ENCODE measurements at regions not wholly inside any gene's neighbourhood (a gene's known extent, or its start where the extent isn't known, plus 50 kb on each side); places are given as distances from the start of the nearest gene placed in this dataset.

GRCh38 chr6:44624936-44625573, 237.5 kb downstream of the CDC5L start:
- Histone ChIP-seq H3K27ac (no peak overlapping the region), H3K27me3 (no peaks in the 10 kb centered on the region), H3K9me3 (no peaks in the 10 kb centered on the region), H3K4me3 (no peak overlapping the region), H3K36me3 (no peaks in the 10 kb centered on the region), H3K9ac (ENCODE audit: low read depth in 2 of 2, low read length in 2 of 2) (no peak overlapping the region), H3K4me1 (peaks cover 4% of the 10 kb centered on the region)
- intact Hi-C loops (cut with DNase I), result no loop called here
- no peak for DNase-seq
- TF ChIP-seq CTCF (IDR thresholded peaks at IDR 0.05), result no peak

GRCh38 chr6:44625996-44626395, 238.5 kb downstream of the CDC5L start:
- peaks cover 4% of the 10 kb centered on the region for H3K4me1 ChIP-seq
- no peak for DNase-seq
- intact Hi-C loops (cut with DNase I), result no loop called here
- TF ChIP-seq CTCF (IDR thresholded peaks at IDR 0.05), result no peak
- H3K27ac ChIP-seq, result no peak overlapping the region
- no peaks in the 10 kb centered on the region for H3K27me3 ChIP-seq
- no peak overlapping the region for H3K4me3 ChIP-seq
- H3K36me3 ChIP-seq, result no peaks in the 10 kb centered on the region
- H3K9ac ChIP-seq (ENCODE audit: low read depth in 2 of 2, low read length in 2 of 2), result no peak overlapping the region
- no peaks in the 10 kb centered on the region for H3K9me3 ChIP-seq

GRCh38 chr6:44626616-44627015, 239.1 kb downstream of the CDC5L start:
- Histone ChIP-seq H3K27ac (no peak overlapping the region), H3K4me3 (no peak overlapping the region), H3K36me3 (no peaks in the 10 kb centered on the region), H3K9me3 (no peaks in the 10 kb centered on the region), H3K4me1 (peaks cover 4% of the 10 kb centered on the region), H3K27me3 (no peaks in the 10 kb centered on the region), H3K9ac (ENCODE audit: low read depth in 2 of 2, low read length in 2 of 2) (no peak overlapping the region)
- DNase-seq, result peak; percentile 45
- intact Hi-C loops (cut with DNase I), result no loop called here
- no peak for TF ChIP-seq CTCF (IDR thresholded peaks at IDR 0.05)

- no peak for TF ChIP-seq CTCF (IDR thresholded peaks at IDR 0.05)
- H3K27me3 ChIP-seq, result no peaks in the 10 kb centered on the region
- no peaks in the 10 kb centered on the region for H3K36me3 ChIP-seq
- peaks cover 4% of the 10 kb centered on the region for H3K4me1 ChIP-seq
- no peak overlapping the region for H3K27ac ChIP-seq
- no peak overlapping the region for H3K9ac ChIP-seq (ENCODE audit: low read depth in 2 of 2, low read length in 2 of 2)
- intact Hi-C loops (cut with DNase I), result no loop called here
- peak; percentile 18 for DNase-seq
- H3K9me3 ChIP-seq, result no peaks in the 10 kb centered on the region
- H3K4me3 ChIP-seq, result no peak overlapping the region
Measured at GRCh38 chr6:44627091-44627882, 239.8 kb downstream of the CDC5L start.

GRCh38 chr6:44627883-44628271, 240.4 kb downstream of the CDC5L start:
- intact Hi-C loops (cut with DNase I), result no loop called here
- H3K9ac ChIP-seq (ENCODE audit: low read depth in 2 of 2, low read length in 2 of 2), result no peak overlapping the region
- H3K27ac ChIP-seq, result no peak overlapping the region
- peaks cover 4% of the 10 kb centered on the region for H3K4me1 ChIP-seq
- DNase-seq, result no peak
- TF ChIP-seq CTCF (IDR thresholded peaks at IDR 0.05), result no peak
- H3K36me3 ChIP-seq, result no peaks in the 10 kb centered on the region
- no peaks in the 10 kb centered on the region for H3K27me3 ChIP-seq
- no peak overlapping the region for H3K4me3 ChIP-seq
- no peaks in the 10 kb centered on the region for H3K9me3 ChIP-seq

All from colonic mucosa (tissue), 4 donors.